Astrocyte (in vitro differentiated cells and primary cell): ENCODE measurements at regions not wholly inside any gene's neighbourhood (a gene's known extent, or its start where the extent isn't known, plus 50 kb on each side); places are given as distances from the start of the nearest gene placed in this dataset.

ENCODE experiments used
- DNase-seq: peaks from one replicate; pipeline ENCODE4 v3.0.0-alpha.2; 2010; ENCODE audit warnings: low read depth
- FAIRE-seq: peaks from 2 replicates; lab custom pipeline; 2011; peaks lifted over from hg19 to GRCh38; lab: Jason Lieb, UNC
- H2AFZ ChIP-seq: 2 replicates; pipeline ENCODE4 v1.6.0; 2012; ENCODE audit warnings: low read depth, low read length, inconsistent platforms
- H3K27ac ChIP-seq: 2 replicates; pipeline ENCODE4 v1.5.1; 2011; ENCODE audit warnings: low read depth, low read length, inconsistent platforms
- H3K27me3 ChIP-seq: 2 replicates; pipeline ENCODE4 v1.6.0; 2011; ENCODE audit warnings: low read length, inconsistent platforms; ENCODE audit not compliant: insufficient read depth
- H3K36me3 ChIP-seq: 2 replicates; pipeline ENCODE4 v1.5.1; 2011; ENCODE audit warnings: low read length, inconsistent platforms; ENCODE audit not compliant: insufficient read depth
- H3K4me1 ChIP-seq: 2 replicates; pipeline ENCODE4 v1.5.1; 2011; ENCODE audit warnings: low read length, inconsistent platforms; ENCODE audit not compliant: insufficient read depth
- H3K4me2 ChIP-seq: 2 replicates; pipeline ENCODE4 v1.6.0; 2012; ENCODE audit warnings: low read length, inconsistent platforms
- H3K4me3 ChIP-seq: 2 replicates; pipeline ENCODE4 v1.5.1; 2011; ENCODE audit warnings: low read depth, mild to moderate bottlenecking, low read length, inconsistent platforms; ENCODE audit not compliant: insufficient read depth
- H3K79me2 ChIP-seq: 2 replicates; pipeline ENCODE4 v1.6.0; 2012; ENCODE audit warnings: mild to moderate bottlenecking, low read length, inconsistent platforms; ENCODE audit not compliant: insufficient read depth
- H3K9ac ChIP-seq: 2 replicates; pipeline ENCODE4 v1.6.0; 2012; ENCODE audit warnings: mild to moderate bottlenecking, low read length, inconsistent platforms
- H3K9me3 ChIP-seq: 2 replicates; pipeline ENCODE4 v1.5.1; 2012; ENCODE audit warnings: low read depth, mild to moderate bottlenecking, low read length, inconsistent platforms; ENCODE audit not compliant: insufficient read depth
- H4K20me1 ChIP-seq: 2 replicates; pipeline ENCODE4 v1.6.0; 2012; ENCODE audit warnings: low read length, inconsistent platforms; ENCODE audit not compliant: insufficient read depth
- H3K27ac Mint-ChIP-seq: one replicate; pipeline ENCODE4 v1.8.0; 2021; ENCODE audit warnings: mild to moderate bottlenecking, mixed read lengths; ENCODE audit not compliant: unreplicated experiment
- H3K27me3 Mint-ChIP-seq: one replicate; pipeline ENCODE4 v1.8.0; 2021; ENCODE audit warnings: low read depth, mixed read lengths; ENCODE audit not compliant: unreplicated experiment
- H3K36me3 Mint-ChIP-seq: one replicate; pipeline ENCODE4 v1.8.0; 2021; ENCODE audit warnings: low read depth, mixed read lengths; ENCODE audit not compliant: unreplicated experiment
- H3K4me1 Mint-ChIP-seq: one replicate; pipeline ENCODE4 v1.8.0; 2021; ENCODE audit warnings: low read depth, mixed read lengths; ENCODE audit not compliant: unreplicated experiment
- H3K4me3 Mint-ChIP-seq: one replicate; pipeline ENCODE4 v1.8.0; 2021; ENCODE audit warnings: mild to moderate bottlenecking, moderate library complexity, mixed read lengths; ENCODE audit not compliant: unreplicated experiment
- H3K9me3 Mint-ChIP-seq: one replicate; pipeline ENCODE4 v1.8.0; 2021; ENCODE audit warnings: mild to moderate bottlenecking, mixed read lengths; ENCODE audit not compliant: unreplicated experiment
- EZH2 ChIP-seq: IDR thresholded peaks from 2 replicates; pipeline ENCODE4 v1.6.1; 2012; ENCODE audit warnings: mild to moderate bottlenecking, low read length, inconsistent platforms; ENCODE audit not compliant: insufficient read depth
- TF ChIP-seq, protein P1 (sequence below): IDR thresholded peaks from 2 replicates; pipeline ENCODE4 v1.5.1; 2011; ENCODE audit warnings: low read depth, mild to moderate bottlenecking, inconsistent platforms, low read length, moderate library complexity; ENCODE audit not compliant: insufficient read depth

DNA sequence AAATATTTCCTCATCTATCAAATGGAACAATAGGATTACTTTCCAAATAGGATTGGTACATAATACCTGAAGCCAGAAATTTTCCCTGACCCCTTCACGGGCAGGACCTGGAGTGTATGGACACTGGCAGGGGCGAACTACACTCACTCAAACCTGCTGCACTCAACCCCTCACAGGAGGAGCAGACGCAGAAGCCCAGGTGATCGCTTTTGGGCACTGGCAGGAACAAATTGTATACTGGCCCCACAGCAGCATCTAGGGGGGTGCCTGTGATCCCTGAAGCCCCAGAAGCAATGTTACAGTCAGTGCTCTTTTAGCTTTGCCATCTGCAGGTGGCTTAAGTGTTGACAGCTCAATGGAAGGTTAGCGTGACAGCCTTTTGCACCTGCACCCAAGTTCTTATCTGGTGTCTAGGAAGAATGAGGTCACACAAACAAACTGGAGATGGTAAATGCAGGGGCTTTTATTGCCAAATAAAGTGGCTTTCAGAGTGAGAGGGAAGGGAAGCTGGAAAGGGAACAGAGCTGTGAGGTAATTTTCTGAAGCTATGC, 199.2 kb upstream of the NEGR1 start:
- Histone ChIP-seq H3K36me3 (no peaks in the 10 kb centered on the region), H3K27me3 (no peaks in the 10 kb centered on the region), H3K4me2 (no peak overlapping the region), H4K20me1 (no peaks in the 10 kb centered on the region), H3K79me2 (no peaks in the 10 kb centered on the region), H2AFZ (no peak overlapping the region), H3K27ac (no peak overlapping the region), H3K4me3 (no peak overlapping the region), H3K9me3 (no peaks in the 10 kb centered on the region), H3K4me1 (no peaks in the 10 kb centered on the region), H3K9ac (no peak overlapping the region)
- H3K27ac Mint-ChIP-seq = no peak overlapping the region
- H3K4me3 Mint-ChIP-seq = no peak overlapping the region
- DNase-seq (no peak), FAIRE-seq (no peak)
- H3K4me1 Mint-ChIP-seq = peaks cover 2% of the 10 kb centered on the region
- H3K27me3 Mint-ChIP-seq = no peaks in the 10 kb centered on the region
- H3K9me3 Mint-ChIP-seq = peaks cover 13% of the 10 kb centered on the region
- TF ChIP-seq, protein P1, sequence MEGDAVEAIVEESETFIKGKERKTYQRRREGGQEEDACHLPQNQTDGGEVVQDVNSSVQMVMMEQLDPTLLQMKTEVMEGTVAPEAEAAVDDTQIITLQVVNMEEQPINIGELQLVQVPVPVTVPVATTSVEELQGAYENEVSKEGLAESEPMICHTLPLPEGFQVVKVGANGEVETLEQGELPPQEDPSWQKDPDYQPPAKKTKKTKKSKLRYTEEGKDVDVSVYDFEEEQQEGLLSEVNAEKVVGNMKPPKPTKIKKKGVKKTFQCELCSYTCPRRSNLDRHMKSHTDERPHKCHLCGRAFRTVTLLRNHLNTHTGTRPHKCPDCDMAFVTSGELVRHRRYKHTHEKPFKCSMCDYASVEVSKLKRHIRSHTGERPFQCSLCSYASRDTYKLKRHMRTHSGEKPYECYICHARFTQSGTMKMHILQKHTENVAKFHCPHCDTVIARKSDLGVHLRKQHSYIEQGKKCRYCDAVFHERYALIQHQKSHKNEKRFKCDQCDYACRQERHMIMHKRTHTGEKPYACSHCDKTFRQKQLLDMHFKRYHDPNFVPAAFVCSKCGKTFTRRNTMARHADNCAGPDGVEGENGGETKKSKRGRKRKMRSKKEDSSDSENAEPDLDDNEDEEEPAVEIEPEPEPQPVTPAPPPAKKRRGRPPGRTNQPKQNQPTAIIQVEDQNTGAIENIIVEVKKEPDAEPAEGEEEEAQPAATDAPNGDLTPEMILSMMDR = no peak
- no peak for TF ChIP-seq EZH2
- no peaks in the 10 kb centered on the region for H3K36me3 Mint-ChIP-seq

- no peak overlapping the region for H3K4me3 ChIP-seq
- no peaks in the 10 kb centered on the region for H3K9me3 ChIP-seq
- H3K27me3 Mint-ChIP-seq = no peaks in the 10 kb centered on the region
- no peak overlapping the region for H3K27ac ChIP-seq
- no peak overlapping the region for H3K27ac Mint-ChIP-seq
- H3K4me3 Mint-ChIP-seq = no peak overlapping the region
- no peaks in the 10 kb centered on the region for H3K27me3 ChIP-seq
- no peaks in the 10 kb centered on the region for H3K36me3 ChIP-seq
- H3K36me3 Mint-ChIP-seq = no peaks in the 10 kb centered on the region
- TF ChIP-seq, protein P1 = no peak
- no peak for TF ChIP-seq EZH2
- no peaks in the 10 kb centered on the region for H3K4me1 ChIP-seq
- no peak overlapping the region for H3K9ac ChIP-seq
- no peaks in the 10 kb centered on the region for H3K79me2 ChIP-seq
- DNase-seq (no peak), FAIRE-seq (no peak)
- peaks cover 2% of the 10 kb centered on the region for H3K4me1 Mint-ChIP-seq
- no peaks in the 10 kb centered on the region for H4K20me1 ChIP-seq
- H2AFZ ChIP-seq = no peak overlapping the region
- H3K4me2 ChIP-seq = no peak overlapping the region
- H3K9me3 Mint-ChIP-seq = no peaks in the 10 kb centered on the region
These were observed 184.0 kb upstream of the NEGR1 start for GRCh38 chr1:72466376-72466775.

DNA sequence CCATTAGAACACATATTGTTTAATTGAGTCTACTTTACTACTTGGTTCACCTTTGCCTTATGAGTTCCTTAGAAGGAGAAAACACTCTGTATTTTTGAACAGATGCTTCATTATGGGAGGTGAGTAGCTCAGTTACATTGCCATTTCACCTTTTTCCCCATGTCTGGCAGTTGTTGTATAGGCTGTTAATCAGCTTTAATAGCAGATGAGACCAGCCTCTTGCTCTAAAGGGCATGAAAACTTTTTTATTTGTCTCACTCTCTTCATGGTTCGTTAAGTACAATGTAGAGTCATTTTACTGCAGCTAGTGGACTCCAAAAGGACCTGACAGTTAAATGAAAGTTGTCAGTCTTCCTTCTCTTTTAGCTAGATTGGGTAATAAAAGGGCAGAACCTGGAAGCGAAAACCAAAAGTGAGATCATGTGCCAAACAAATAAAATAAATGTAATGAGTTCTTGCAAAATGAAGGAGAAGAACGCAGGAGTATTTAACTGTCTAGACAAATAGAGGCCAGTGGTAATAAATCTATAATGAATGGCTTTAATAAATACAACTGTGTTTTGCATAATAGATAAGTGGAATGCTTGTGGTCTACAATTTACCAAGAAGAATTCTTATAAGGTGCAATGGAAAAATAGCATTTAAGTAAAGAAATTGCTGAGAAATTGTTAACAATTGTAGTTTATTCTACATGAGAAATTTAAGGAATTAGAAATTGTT, 180.0 kb upstream of the NEGR1 start:
- Histone ChIP-seq H3K4me1 (no peaks in the 10 kb centered on the region), H3K79me2 (no peaks in the 10 kb centered on the region), H4K20me1 (no peaks in the 10 kb centered on the region), H3K9me3 (no peaks in the 10 kb centered on the region), H3K4me2 (no peak overlapping the region), H3K27me3 (no peaks in the 10 kb centered on the region), H3K36me3 (no peaks in the 10 kb centered on the region), H3K4me3 (no peak overlapping the region), H2AFZ (no peak overlapping the region), H3K27ac (no peak overlapping the region), H3K9ac (no peak overlapping the region)
- no peaks in the 10 kb centered on the region for H3K9me3 Mint-ChIP-seq
- DNase-seq (peak; percentile 58), FAIRE-seq (no peak)
- no peak overlapping the region for H3K27ac Mint-ChIP-seq
- no peak for TF ChIP-seq EZH2
- TF ChIP-seq, protein P1 = no peak
- no peaks in the 10 kb centered on the region for H3K27me3 Mint-ChIP-seq
- H3K4me1 Mint-ChIP-seq = no peaks in the 10 kb centered on the region
- H3K4me3 Mint-ChIP-seq = no peak overlapping the region
- H3K36me3 Mint-ChIP-seq = no peaks in the 10 kb centered on the region
